ENCODE measurements at regions not wholly inside any gene's neighbourhood (a gene's known extent, or its start where the extent isn't known, plus 50 kb on each side); places are given as distances from the start of the nearest gene placed in this dataset.

DNA sequence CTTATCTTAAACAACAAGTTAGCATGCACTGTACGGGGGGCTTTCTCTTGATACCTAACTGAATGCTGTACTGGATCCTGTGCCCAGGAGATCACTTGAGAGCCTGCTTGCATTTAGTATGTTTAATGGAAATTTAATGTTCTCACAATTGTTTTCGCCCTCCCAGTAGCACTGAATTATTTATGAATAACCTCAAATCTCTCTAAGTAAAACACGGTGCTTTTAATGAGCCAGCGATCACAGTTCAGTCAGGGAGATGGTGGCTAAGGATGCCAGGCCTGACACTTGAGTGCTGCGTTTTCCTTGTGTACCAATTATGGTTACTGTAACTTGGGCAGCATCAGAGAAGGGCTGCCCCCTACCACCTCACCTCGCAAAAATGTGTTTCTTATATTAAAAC is 115.5 kb upstream of the ADARB2 start:
- Histone ChIP-seq H2AFZ (ENCODE audit: low read length) (no peak overlapping the region), H3K4me1 (ENCODE audit: insufficient read depth, low read length) (no peaks in the 10 kb centered on the region), H4K20me1 (ENCODE audit: insufficient read depth, low read length) (no peaks in the 10 kb centered on the region), H3K79me2 (ENCODE audit: insufficient read depth, low read length) (no peaks in the 10 kb centered on the region), H3K4me3 (ENCODE audit: insufficient read depth, low read length) (no peak overlapping the region), H3K4me2 (ENCODE audit: insufficient read depth, low read length) (no peak overlapping the region), H3K27me3 (ENCODE audit: insufficient read depth, low read length) (no peaks in the 10 kb centered on the region), H3K27ac (ENCODE audit: low read depth, low read length) (no peak overlapping the region), H3K36me3 (ENCODE audit: insufficient read depth, low read length) (no peaks in the 10 kb centered on the region), H3K9me3 (ENCODE audit: low read depth, low read length) (no peaks in the 10 kb centered on the region)
- no peak for DNase-seq (ENCODE audit: insufficient read length, low spot score, missing footprints)
- TF ChIP-seq, protein P1, sequence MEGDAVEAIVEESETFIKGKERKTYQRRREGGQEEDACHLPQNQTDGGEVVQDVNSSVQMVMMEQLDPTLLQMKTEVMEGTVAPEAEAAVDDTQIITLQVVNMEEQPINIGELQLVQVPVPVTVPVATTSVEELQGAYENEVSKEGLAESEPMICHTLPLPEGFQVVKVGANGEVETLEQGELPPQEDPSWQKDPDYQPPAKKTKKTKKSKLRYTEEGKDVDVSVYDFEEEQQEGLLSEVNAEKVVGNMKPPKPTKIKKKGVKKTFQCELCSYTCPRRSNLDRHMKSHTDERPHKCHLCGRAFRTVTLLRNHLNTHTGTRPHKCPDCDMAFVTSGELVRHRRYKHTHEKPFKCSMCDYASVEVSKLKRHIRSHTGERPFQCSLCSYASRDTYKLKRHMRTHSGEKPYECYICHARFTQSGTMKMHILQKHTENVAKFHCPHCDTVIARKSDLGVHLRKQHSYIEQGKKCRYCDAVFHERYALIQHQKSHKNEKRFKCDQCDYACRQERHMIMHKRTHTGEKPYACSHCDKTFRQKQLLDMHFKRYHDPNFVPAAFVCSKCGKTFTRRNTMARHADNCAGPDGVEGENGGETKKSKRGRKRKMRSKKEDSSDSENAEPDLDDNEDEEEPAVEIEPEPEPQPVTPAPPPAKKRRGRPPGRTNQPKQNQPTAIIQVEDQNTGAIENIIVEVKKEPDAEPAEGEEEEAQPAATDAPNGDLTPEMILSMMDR (IDR thresholded peaks at IDR 0.05; ENCODE audit: extremely low read depth, low read depth, low read length), result no peak

DNA sequence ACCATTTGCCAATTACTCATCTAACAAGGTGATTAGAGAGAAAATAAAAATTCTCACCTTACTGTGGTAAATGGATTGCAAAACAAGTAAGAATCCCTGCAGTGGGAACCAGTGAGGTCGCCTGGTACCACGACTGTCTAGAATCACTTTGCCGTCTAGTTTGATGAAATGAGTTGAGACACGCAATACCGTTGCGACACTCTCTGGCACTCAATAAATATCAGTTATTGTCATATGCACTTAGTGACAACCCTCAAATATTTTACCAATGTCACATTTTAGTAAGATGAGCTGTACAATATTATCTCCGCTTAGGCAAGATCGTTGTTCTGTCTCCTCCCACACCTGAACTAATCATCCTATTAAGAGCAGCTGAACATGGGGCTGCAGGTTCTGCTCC is 114.4 kb upstream of the ADARB2 start:
- H3K4me2 ChIP-seq (ENCODE audit: insufficient read depth, low read length), result no peak overlapping the region
- DNase-seq (ENCODE audit: insufficient read length, low spot score, missing footprints), result no peak
- TF ChIP-seq, protein P1 (IDR thresholded peaks at IDR 0.05; ENCODE audit: extremely low read depth, low read depth, low read length), result no peak

DNA sequence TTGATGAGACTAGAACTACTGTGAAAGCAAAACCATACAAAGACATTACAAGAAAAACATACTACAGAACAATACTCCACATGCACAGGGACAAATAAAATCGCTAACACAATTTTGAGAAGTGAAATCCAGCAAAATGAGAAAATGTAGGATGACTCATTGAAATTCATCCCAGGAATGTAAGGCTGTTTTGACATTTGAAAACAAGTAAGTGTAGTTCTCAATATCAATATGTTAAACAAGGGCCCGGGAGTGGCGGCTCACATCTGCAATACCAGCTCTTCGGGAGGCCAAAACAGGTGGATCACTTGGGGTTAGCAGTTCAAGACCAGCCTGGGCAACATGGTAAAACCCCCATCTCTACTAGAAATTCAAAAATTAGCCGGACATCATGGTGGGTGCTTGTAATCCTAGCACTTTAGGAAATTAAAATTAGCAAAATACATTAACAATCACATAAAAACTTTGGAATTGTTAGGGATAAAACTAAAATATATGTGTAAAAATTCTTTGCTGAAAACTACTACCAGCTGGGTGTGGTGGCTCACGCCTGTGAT is 113.7 kb upstream of the ADARB2 start:
- Histone ChIP-seq H3K27me3 (ENCODE audit: insufficient read depth, low read length) (no peaks in the 10 kb centered on the region), H4K20me1 (ENCODE audit: insufficient read depth, low read length) (no peaks in the 10 kb centered on the region), H3K27ac (ENCODE audit: low read depth, low read length) (no peak overlapping the region), H3K4me2 (ENCODE audit: insufficient read depth, low read length) (no peak overlapping the region), H2AFZ (ENCODE audit: low read length) (no peak overlapping the region), H3K4me3 (ENCODE audit: insufficient read depth, low read length) (no peak overlapping the region), H3K36me3 (ENCODE audit: insufficient read depth, low read length) (no peaks in the 10 kb centered on the region), H3K9me3 (ENCODE audit: low read depth, low read length) (no peaks in the 10 kb centered on the region), H3K4me1 (ENCODE audit: insufficient read depth, low read length) (no peaks in the 10 kb centered on the region), H3K79me2 (ENCODE audit: insufficient read depth, low read length) (no peaks in the 10 kb centered on the region)
- TF ChIP-seq, protein P1 (IDR thresholded peaks at IDR 0.05; ENCODE audit: extremely low read depth, low read depth, low read length), result no peak
- DNase-seq (ENCODE audit: insufficient read length, low spot score, missing footprints), result no peak

More for the DNA sequence above, 114.4 kb upstream of the ADARB2 start:
- H3K4me3 ChIP-seq (ENCODE audit: insufficient read depth, low read length), result no peak overlapping the region
- H4K20me1 ChIP-seq (ENCODE audit: insufficient read depth, low read length), result no peaks in the 10 kb centered on the region
- H3K79me2 ChIP-seq (ENCODE audit: insufficient read depth, low read length), result no peaks in the 10 kb centered on the region
- H3K27me3 ChIP-seq (ENCODE audit: insufficient read depth, low read length), result no peaks in the 10 kb centered on the region
- H3K27ac ChIP-seq (ENCODE audit: low read depth, low read length), result no peak overlapping the region
- H2AFZ ChIP-seq (ENCODE audit: low read length), result no peak overlapping the region
- H3K36me3 ChIP-seq (ENCODE audit: insufficient read depth, low read length), result no peaks in the 10 kb centered on the region
- H3K4me1 ChIP-seq (ENCODE audit: insufficient read depth, low read length), result no peaks in the 10 kb centered on the region
- H3K9me3 ChIP-seq (ENCODE audit: low read depth, low read length), result no peaks in the 10 kb centered on the region

DNA sequence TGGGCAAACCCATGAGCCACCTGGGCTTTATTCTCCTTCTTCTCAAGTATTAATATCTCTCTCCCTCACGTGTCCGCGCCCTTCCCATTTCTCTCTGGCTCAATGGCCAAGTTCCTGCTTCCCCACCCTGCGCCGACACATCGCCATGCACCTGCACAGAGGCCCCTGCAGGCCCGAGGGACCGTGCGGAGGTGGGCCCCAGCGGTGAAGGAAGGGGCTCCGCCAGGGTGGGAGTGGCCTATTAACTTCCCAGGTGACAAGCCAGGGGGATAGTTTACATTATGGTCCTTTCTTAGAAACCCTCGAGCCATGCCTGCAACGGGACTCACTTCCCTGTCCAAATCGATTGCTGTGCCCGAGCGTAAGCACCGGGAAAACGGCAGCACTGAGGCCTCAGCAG is 110.0 kb upstream of the ADARB2 start:
- H3K4me1 ChIP-seq (ENCODE audit: insufficient read depth, low read length), result no peaks in the 10 kb centered on the region
- no peaks in the 10 kb centered on the region for H4K20me1 ChIP-seq (ENCODE audit: insufficient read depth, low read length)
- H3K79me2 ChIP-seq (ENCODE audit: insufficient read depth, low read length), result no peaks in the 10 kb centered on the region
- no peaks in the 10 kb centered on the region for H3K9me3 ChIP-seq (ENCODE audit: low read depth, low read length)
- H3K4me3 ChIP-seq (ENCODE audit: insufficient read depth, low read length), result no peak overlapping the region
- H3K36me3 ChIP-seq (ENCODE audit: insufficient read depth, low read length), result no peaks in the 10 kb centered on the region
- H2AFZ ChIP-seq (ENCODE audit: low read length), result no peak overlapping the region
- no peaks in the 10 kb centered on the region for H3K27me3 ChIP-seq (ENCODE audit: insufficient read depth, low read length)
- H3K4me2 ChIP-seq (ENCODE audit: insufficient read depth, low read length), result no peak overlapping the region
- no peak for DNase-seq (ENCODE audit: insufficient read length, low spot score, missing footprints)
- H3K27ac ChIP-seq (ENCODE audit: low read depth, low read length), result no peak overlapping the region
- TF ChIP-seq, protein P1 (IDR thresholded peaks at IDR 0.05; ENCODE audit: extremely low read depth, low read depth, low read length), result no peak

All from osteoblast (primary cell).